PC-9 (cell line): ENCODE measurements at regions not wholly inside any gene's neighbourhood (a gene's known extent, or its start where the extent isn't known, plus 50 kb on each side); places are given as distances from the start of the nearest gene placed in this dataset.

Experiments used
- CTCF ChIP-seq: fragments of 200-600 bp; sonication (generic); conservative IDR thresholded peaks from 2 replicates; pipeline ENCODE4 v1.6.1; 2017; ENCODE audit warnings: mixed run types, antibody characterized with exemption, mild to moderate bottlenecking, moderate library complexity
- EZH2 ChIP-seq: fragments of 200-600 bp; sonication (generic); IDR thresholded peaks from 2 replicates; pipeline ENCODE4 v1.8.0; 2017; ENCODE audit warnings: antibody characterized with exemption, low read depth

DNA sequence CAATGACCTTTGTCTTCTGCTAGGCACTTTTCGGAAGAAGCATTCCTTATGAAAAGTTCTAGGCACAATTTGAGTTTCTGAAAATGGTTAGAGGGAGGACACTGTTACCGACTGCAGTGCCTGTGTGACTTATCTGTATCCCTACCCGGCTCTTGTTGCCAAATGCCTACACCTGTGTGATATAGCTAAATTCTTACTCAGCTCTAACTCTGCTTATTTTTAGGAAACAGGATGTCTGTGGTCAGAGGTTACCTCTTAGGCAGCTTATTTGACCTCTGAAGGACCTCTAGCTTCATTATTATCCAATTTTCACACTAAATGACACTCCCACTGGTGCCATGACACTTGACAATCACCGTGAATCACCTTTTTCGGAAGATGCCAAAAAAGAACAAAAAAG is 561.1 kb upstream of the SMIM31 start:
- TF ChIP-seq CTCF (no peak), EZH2 (no peak)
